H1 (cell line): ENCODE measurements at regions not wholly inside any gene's neighbourhood (a gene's known extent, or its start where the extent isn't known, plus 50 kb on each side); places are given as distances from the start of the nearest gene placed in this dataset.

Experiments used
- PHF8 ChIP-seq: fragments of 200-600 bp; sonication (generic); conservative IDR thresholded peaks from 2 replicates; pipeline ENCODE4 v1.7.1; 2012; ENCODE audit warnings: low read depth, mild to moderate bottlenecking, inconsistent platforms, low read length, moderate library complexity
- SP4 ChIP-seq: IDR thresholded peaks from 2 replicates; pipeline ENCODE4 v1.6.1; 2012; ENCODE audit warnings: low read length, inconsistent platforms

GRCh38 chr3:185311991-185312390 lies 50.9 kb upstream of the MAP3K13 start (continued):
- TF ChIP-seq SP4 (no peak), PHF8 (no peak)
